ENCODE measurements at regions not wholly inside any gene's neighbourhood (a gene's known extent, or its start where the extent isn't known, plus 50 kb on each side); places are given as distances from the start of the nearest gene placed in this dataset.

GRCh38 chr11:28525636-28526405 is 417.6 kb downstream of the METTL15 start:
- TF ChIP-seq CTCF (IDR thresholded peaks at IDR 0.05; ENCODE audit: insufficient read depth, low read depth, low read length) = no peak
- no peak for TF ChIP-seq EZH2 (IDR thresholded peaks at IDR 0.05; ENCODE audit: insufficient read depth, low read length)
